Nephron progenitor cell (in vitro differentiated cells): ENCODE measurements at regions not wholly inside any gene's neighbourhood (a gene's known extent, or its start where the extent isn't known, plus 50 kb on each side); places are given as distances from the start of the nearest gene placed in this dataset.

Source experiments
- DNase-seq: peaks from one replicate; pipeline ENCODE4 v3.0.0; 2021
- H3K27ac Mint-ChIP-seq: 2 replicates; pipeline ENCODE4 v1.8.0; 2021; ENCODE audit warnings: mild to moderate bottlenecking, moderate library complexity, mixed read lengths
- H3K27me3 Mint-ChIP-seq: 2 replicates; pipeline ENCODE4 v1.8.0; 2021; ENCODE audit warnings: mild to moderate bottlenecking, low read depth, mixed read lengths; ENCODE audit not compliant: poor library complexity
- H3K36me3 Mint-ChIP-seq: 2 replicates; pipeline ENCODE4 v1.8.0; 2021; ENCODE audit warnings: low read depth, mixed read lengths
- H3K4me1 Mint-ChIP-seq: 2 replicates; pipeline ENCODE4 v1.8.0; 2021; ENCODE audit warnings: mixed read lengths
- H3K4me3 Mint-ChIP-seq: 2 replicates; pipeline ENCODE4 v1.8.0; 2021; ENCODE audit warnings: mild to moderate bottlenecking, moderate library complexity, mixed read lengths
- H3K9me3 Mint-ChIP-seq: 2 replicates; pipeline ENCODE4 v1.8.0; 2021; ENCODE audit warnings: mild to moderate bottlenecking, moderate library complexity, mixed read lengths
- TF ChIP-seq, protein P1 (sequence below): fragments of 200-600 bp; sonication (generic); IDR thresholded peaks from 2 replicates; pipeline ENCODE4 v1.5.0; 2021; ENCODE audit warnings: antibody characterized with exemption

DNA sequence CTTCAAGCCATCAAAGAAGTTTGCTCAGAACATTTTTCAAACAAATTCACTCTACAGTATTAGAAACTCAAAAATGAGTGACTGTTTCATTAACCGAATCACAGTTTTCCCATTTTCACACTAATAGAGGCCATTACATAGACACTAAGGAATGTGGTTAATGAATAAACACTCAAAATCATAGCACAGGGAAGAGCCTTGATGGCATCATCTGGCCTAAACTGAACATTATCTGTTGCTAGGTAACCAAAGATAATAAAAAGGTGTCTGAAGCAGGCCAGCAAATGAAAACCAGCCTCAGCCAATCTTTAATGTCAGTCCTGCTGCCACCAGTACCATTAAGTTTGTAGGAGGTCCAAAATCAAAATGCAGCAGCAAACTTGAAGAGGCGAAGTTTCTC lies 492.4 kb upstream of the STEAP1 start:
- H3K36me3 Mint-ChIP-seq, result no peaks in the 10 kb centered on the region
- no peak overlapping the region for H3K27ac Mint-ChIP-seq
- DNase-seq, result no peak
- no peaks in the 10 kb centered on the region for H3K9me3 Mint-ChIP-seq
- H3K4me3 Mint-ChIP-seq, result no peak overlapping the region
- H3K27me3 Mint-ChIP-seq, result no peaks in the 10 kb centered on the region
- TF ChIP-seq, protein P1, sequence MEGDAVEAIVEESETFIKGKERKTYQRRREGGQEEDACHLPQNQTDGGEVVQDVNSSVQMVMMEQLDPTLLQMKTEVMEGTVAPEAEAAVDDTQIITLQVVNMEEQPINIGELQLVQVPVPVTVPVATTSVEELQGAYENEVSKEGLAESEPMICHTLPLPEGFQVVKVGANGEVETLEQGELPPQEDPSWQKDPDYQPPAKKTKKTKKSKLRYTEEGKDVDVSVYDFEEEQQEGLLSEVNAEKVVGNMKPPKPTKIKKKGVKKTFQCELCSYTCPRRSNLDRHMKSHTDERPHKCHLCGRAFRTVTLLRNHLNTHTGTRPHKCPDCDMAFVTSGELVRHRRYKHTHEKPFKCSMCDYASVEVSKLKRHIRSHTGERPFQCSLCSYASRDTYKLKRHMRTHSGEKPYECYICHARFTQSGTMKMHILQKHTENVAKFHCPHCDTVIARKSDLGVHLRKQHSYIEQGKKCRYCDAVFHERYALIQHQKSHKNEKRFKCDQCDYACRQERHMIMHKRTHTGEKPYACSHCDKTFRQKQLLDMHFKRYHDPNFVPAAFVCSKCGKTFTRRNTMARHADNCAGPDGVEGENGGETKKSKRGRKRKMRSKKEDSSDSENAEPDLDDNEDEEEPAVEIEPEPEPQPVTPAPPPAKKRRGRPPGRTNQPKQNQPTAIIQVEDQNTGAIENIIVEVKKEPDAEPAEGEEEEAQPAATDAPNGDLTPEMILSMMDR, result no peak
- H3K4me1 Mint-ChIP-seq, result no peaks in the 10 kb centered on the region

DNA sequence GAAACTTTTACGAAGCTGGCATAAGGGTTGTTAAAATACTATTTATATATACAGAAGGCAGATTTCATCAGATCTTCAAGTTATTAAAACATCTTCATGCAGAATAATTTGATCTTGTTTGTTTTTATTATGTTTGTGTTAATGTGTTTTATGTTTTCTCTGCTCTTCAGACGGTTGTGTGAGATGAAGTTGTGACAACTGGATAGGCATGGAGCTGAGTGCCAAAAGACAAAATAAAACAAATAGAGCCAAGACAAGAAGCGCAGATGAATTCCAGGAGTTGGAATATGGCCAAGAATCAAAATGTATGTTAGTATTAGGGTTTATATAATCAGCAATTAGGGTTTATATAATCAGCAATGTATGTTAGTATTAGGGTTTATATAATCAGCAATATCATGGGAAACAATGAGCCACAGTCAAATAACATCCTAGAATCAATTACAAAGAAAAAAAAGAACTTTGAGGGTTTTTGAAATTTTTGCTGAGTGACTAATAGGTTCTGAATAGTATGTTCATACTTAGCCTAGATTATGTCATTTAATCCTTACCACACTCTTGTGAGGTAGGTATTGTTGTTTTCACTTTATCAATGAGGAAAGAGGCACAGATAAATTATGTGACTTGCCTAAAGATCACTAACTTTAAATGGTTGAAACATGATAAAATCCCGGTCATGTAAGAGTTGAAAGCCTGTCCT lies 488.0 kb upstream of the STEAP1 start:
- TF ChIP-seq, protein P1, result no peak
- Mint-ChIP-seq H3K9me3 (no peaks in the 10 kb centered on the region), H3K4me3 (no peak overlapping the region), H3K27me3 (no peaks in the 10 kb centered on the region), H3K4me1 (no peaks in the 10 kb centered on the region), H3K27ac (no peak overlapping the region), H3K36me3 (no peaks in the 10 kb centered on the region)
- DNase-seq, result no peak

DNA sequence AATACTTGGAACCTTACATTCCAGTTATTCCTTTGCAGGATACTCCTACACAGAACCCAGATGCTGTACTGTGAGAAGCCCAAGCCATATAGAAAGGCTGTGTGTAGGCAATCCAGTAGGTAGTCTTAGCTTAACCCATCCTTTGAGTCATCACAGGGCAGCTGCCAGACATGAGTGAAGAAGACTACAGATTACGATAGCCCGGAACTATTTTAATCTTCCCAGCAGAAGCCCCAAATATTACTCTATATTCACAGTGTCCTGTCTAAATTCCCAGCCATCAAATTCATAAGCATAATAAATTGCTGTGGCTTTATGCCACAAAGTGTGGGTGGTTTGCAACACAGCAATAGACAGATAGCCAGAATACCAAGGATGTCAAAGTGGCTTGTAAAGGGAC lies 474.1 kb upstream of the STEAP1 start:
- no peak for DNase-seq
- H3K4me3 Mint-ChIP-seq, result no peak overlapping the region
- H3K27ac Mint-ChIP-seq, result no peak overlapping the region
- H3K36me3 Mint-ChIP-seq, result no peaks in the 10 kb centered on the region
- H3K4me1 Mint-ChIP-seq, result no peaks in the 10 kb centered on the region
- no peaks in the 10 kb centered on the region for H3K27me3 Mint-ChIP-seq
- TF ChIP-seq, protein P1, result no peak
- no peaks in the 10 kb centered on the region for H3K9me3 Mint-ChIP-seq

DNA sequence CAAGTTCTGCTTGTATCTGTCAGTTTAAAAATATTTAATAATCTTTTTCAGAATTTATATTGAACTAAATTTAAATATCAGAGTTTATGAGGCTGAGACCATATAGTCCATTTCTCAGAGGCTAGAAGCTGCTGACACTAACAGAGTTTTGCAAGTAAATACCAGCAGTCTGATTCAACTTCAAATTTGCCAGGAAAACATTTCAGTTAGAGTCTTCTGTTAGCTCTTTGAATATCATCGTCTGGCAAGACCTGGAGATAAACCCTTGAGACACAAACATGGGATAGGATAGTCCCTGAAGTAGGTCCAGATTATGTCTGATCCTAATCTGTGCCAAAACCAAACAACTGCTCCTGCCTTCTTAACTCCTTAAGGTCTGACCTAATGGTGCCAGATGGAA lies 472.8 kb upstream of the STEAP1 start:
- Mint-ChIP-seq H3K9me3 (no peaks in the 10 kb centered on the region), H3K36me3 (no peaks in the 10 kb centered on the region), H3K4me3 (no peak overlapping the region), H3K27ac (no peak overlapping the region), H3K4me1 (no peaks in the 10 kb centered on the region), H3K27me3 (no peaks in the 10 kb centered on the region)
- DNase-seq, result no peak
- TF ChIP-seq, protein P1, result no peak

DNA sequence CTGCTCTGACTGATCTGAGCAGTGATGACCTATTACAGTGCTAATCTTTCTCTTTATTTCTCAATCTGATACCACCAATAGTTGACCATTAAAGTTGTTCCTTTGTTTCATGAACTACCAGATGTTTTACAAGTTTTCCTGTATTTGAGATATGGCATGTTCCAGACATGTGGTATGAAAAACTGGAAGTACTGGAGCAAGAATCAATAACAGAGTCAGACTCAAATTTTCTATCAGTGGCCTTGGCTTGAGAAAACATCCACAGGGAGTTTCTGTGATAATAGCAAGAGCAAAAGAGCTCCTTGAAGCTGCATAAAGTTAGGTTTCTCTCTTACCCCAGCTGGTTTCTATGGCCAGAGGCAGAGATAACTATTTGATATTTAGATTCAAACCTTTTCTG lies 469.0 kb upstream of the STEAP1 start:
- no peaks in the 10 kb centered on the region for H3K4me1 Mint-ChIP-seq
- no peak overlapping the region for H3K4me3 Mint-ChIP-seq
- DNase-seq, result no peak
- no peaks in the 10 kb centered on the region for H3K27me3 Mint-ChIP-seq
- no peaks in the 10 kb centered on the region for H3K36me3 Mint-ChIP-seq
- TF ChIP-seq, protein P1, result no peak
- no peaks in the 10 kb centered on the region for H3K9me3 Mint-ChIP-seq
- no peak overlapping the region for H3K27ac Mint-ChIP-seq

DNA sequence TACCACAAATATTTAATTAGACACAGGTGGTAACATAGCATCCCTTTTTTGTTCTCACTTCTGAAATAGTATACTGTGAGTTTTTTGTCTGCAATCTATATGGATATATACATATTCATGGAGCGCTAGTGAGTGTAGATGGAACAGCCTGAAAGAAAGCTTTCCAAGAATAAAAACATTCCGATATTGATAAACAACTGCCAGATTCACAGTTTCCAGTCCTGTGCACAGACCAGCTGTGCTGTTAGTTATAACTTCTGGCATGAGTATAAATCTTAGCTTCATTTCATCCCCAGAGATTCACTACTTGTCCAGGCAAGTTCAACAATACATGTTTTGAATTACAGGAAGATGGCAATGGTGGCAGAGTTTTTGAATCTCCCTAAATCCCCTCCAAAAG lies 467.1 kb upstream of the STEAP1 start:
- Mint-ChIP-seq H3K27ac (no peak overlapping the region), H3K4me3 (no peak overlapping the region), H3K9me3 (no peaks in the 10 kb centered on the region), H3K4me1 (no peaks in the 10 kb centered on the region), H3K27me3 (no peaks in the 10 kb centered on the region), H3K36me3 (no peaks in the 10 kb centered on the region)
- TF ChIP-seq, protein P1, result no peak
- DNase-seq, result no peak
